ENCODE measurements at regions not wholly inside any gene's neighbourhood (a gene's known extent, or its start where the extent isn't known, plus 50 kb on each side); places are given as distances from the start of the nearest gene placed in this dataset.

DNA sequence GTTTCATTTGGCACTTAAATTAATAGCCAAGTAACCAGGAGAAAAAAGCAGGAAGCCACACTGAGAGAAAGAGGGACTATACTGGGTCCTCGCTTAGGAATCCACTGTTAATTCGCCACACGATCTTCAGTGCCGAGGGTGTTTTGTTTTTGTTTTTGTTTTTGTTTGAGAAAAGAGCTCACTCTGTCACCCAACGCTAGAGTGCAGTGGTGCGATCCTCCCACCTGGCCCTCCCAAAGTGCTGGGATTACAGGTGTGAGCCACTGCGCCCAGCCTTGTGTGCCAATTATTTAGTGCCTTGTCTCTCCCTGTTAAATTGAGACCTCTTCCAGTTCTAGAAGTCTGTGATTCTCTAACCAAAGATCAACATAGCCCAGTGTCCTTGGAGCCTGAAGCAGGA, 53.8 kb upstream of the TPM1 start:
- no peak for TF ChIP-seq CTCF (IDR thresholded peaks at IDR 0.05)
- no peak for TF ChIP-seq ZNF423 (CRISPR knock-in tag; IDR thresholded peaks at IDR 0.05)
- TF ChIP-seq MXD4 (CRISPR knock-in tag; IDR thresholded peaks at IDR 0.05; ENCODE audit: borderline replicate concordance): no peak
- TF ChIP-seq TP53 (CRISPR knock-in tag; IDR thresholded peaks at IDR 0.05): no peak
- no peak for TF ChIP-seq SOX15 (CRISPR knock-in tag; IDR thresholded peaks at IDR 0.05)
- TF ChIP-seq, protein P1, sequence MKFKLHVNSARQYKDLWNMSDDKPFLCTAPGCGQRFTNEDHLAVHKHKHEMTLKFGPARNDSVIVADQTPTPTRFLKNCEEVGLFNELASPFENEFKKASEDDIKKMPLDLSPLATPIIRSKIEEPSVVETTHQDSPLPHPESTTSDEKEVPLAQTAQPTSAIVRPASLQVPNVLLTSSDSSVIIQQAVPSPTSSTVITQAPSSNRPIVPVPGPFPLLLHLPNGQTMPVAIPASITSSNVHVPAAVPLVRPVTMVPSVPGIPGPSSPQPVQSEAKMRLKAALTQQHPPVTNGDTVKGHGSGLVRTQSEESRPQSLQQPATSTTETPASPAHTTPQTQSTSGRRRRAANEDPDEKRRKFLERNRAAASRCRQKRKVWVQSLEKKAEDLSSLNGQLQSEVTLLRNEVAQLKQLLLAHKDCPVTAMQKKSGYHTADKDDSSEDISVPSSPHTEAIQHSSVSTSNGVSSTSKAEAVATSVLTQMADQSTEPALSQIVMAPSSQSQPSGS (CRISPR knock-in tag; IDR thresholded peaks at IDR 0.05; ENCODE audit: borderline replicate concordance, low read depth): no peak
- TF ChIP-seq, protein P2, sequence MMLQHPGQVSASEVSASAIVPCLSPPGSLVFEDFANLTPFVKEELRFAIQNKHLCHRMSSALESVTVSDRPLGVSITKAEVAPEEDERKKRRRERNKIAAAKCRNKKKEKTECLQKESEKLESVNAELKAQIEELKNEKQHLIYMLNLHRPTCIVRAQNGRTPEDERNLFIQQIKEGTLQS (CRISPR knock-in tag; conservative IDR thresholded peaks at IDR 0.05): no peak
- no peak for TF ChIP-seq PRRX2 (CRISPR knock-in tag; IDR thresholded peaks at IDR 0.05)
- TF ChIP-seq TEAD4 (CRISPR knock-in tag; IDR thresholded peaks at IDR 0.05): no peak
